NOMO-1 treated with dmso at 0.1 percent for 144 hours (cell line): ENCODE measurements at regions not wholly inside any gene's neighbourhood (a gene's known extent, or its start where the extent isn't known, plus 50 kb on each side); places are given as distances from the start of the nearest gene placed in this dataset.

Experiments used
- DNase-seq: peaks from one replicate; lab custom pipeline; 2025; ENCODE audit not compliant: unreplicated experiment; lab: John Stamatoyannopoulos, UW

GRCh38 chr16:87250431-87250960 is 66.7 kb downstream of the C16orf95 start:
- no peak for DNase-seq

GRCh38 chr16:87252269-87252970 is 64.8 kb downstream of the C16orf95 start:
- no peak for DNase-seq
